ENCODE measurements at regions not wholly inside any gene's neighbourhood (a gene's known extent, or its start where the extent isn't known, plus 50 kb on each side); places are given as distances from the start of the nearest gene placed in this dataset.

DNA sequence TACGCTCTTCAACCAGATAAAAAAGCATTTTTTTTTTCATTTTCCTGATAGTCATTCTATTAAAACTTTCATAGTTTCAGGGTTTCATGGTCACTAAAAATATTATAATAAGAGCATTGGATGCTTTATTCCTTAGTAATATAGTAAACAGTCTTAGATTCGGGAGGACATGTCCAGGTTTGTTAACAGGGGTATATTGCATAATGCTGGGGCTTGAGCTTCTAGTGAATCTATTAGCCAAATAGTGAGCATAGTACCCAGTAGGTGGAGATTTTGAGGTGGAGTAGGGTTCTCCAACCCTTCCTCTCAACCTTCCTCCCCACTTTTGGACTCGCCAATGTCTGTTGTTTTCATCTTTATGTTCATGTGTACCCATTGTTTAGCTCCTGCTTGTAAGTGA lies 277.4 kb upstream of the RGS6 start:
- Mint-ChIP-seq H3K4me3 (no peak overlapping the region), H3K27me3 (ENCODE audit: low read depth) (no peaks in the 10 kb centered on the region), H3K36me3 (ENCODE audit: low read depth) (peaks cover 34% of the 10 kb centered on the region), H3K9me3 (peaks cover 13% of the 10 kb centered on the region), H3K4me1 (peaks cover 36% of the 10 kb centered on the region), H3K27ac (ENCODE audit: unreplicated experiment) (no peak overlapping the region)
- no peak for DNase-seq (ENCODE audit: low read depth, low spot score)
- TF ChIP-seq, protein P1, sequence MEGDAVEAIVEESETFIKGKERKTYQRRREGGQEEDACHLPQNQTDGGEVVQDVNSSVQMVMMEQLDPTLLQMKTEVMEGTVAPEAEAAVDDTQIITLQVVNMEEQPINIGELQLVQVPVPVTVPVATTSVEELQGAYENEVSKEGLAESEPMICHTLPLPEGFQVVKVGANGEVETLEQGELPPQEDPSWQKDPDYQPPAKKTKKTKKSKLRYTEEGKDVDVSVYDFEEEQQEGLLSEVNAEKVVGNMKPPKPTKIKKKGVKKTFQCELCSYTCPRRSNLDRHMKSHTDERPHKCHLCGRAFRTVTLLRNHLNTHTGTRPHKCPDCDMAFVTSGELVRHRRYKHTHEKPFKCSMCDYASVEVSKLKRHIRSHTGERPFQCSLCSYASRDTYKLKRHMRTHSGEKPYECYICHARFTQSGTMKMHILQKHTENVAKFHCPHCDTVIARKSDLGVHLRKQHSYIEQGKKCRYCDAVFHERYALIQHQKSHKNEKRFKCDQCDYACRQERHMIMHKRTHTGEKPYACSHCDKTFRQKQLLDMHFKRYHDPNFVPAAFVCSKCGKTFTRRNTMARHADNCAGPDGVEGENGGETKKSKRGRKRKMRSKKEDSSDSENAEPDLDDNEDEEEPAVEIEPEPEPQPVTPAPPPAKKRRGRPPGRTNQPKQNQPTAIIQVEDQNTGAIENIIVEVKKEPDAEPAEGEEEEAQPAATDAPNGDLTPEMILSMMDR (conservative IDR thresholded peaks at IDR 0.05): no peak

GRCh38 chr14:71658261-71658860 lies 273.9 kb upstream of the RGS6 start:
- TF ChIP-seq, protein P1 (conservative IDR thresholded peaks at IDR 0.05): no peak
- no peak overlapping the region for H3K4me3 Mint-ChIP-seq
- no peak for DNase-seq (ENCODE audit: low read depth, low spot score)
- H3K9me3 Mint-ChIP-seq: peaks cover 4% of the 10 kb centered on the region
- H3K4me1 Mint-ChIP-seq: peaks cover 17% of the 10 kb centered on the region
- no peak overlapping the region for H3K27ac Mint-ChIP-seq (ENCODE audit: unreplicated experiment)
- H3K27me3 Mint-ChIP-seq (ENCODE audit: low read depth): no peaks in the 10 kb centered on the region
- peaks cover 14% of the 10 kb centered on the region for H3K36me3 Mint-ChIP-seq (ENCODE audit: low read depth)

GRCh38 chr14:71659159-71659558 lies 273.1 kb upstream of the RGS6 start:
- H3K27me3 Mint-ChIP-seq (ENCODE audit: low read depth): no peaks in the 10 kb centered on the region
- H3K4me1 Mint-ChIP-seq: peaks cover 17% of the 10 kb centered on the region
- H3K36me3 Mint-ChIP-seq (ENCODE audit: low read depth): peaks cover 9% of the 10 kb centered on the region
- H3K4me3 Mint-ChIP-seq: no peak overlapping the region
- H3K9me3 Mint-ChIP-seq: peaks cover 4% of the 10 kb centered on the region
- TF ChIP-seq, protein P1 (conservative IDR thresholded peaks at IDR 0.05): no peak
- no peak for DNase-seq (ENCODE audit: low read depth, low spot score)
- H3K27ac Mint-ChIP-seq (ENCODE audit: unreplicated experiment): no peak overlapping the region

DNA sequence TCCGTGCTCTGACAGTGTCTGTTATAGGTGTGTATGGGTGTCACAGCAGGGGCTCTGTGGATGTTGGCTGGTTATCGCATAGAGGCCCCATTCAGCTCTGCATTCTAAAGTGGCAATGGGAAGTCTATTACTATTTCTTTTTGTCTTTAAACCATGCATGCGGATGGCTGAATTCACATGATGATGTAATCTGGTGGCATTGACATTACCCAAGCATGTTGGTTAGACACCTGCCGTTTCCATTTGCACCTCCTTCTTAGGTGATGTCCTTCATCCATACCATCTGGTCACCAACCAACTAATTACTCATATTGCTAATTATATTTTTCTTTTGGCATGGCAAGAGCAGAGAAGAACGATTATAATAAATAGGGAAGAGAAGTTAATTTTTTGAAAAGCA lies 270.8 kb upstream of the RGS6 start:
- Mint-ChIP-seq H3K4me1 (peaks cover 18% of the 10 kb centered on the region), H3K36me3 (ENCODE audit: low read depth) (no peaks in the 10 kb centered on the region), H3K9me3 (no peaks in the 10 kb centered on the region), H3K4me3 (no peak overlapping the region), H3K27me3 (ENCODE audit: low read depth) (no peaks in the 10 kb centered on the region), H3K27ac (ENCODE audit: unreplicated experiment) (no peak overlapping the region)
- no peak for DNase-seq (ENCODE audit: low read depth, low spot score)
- TF ChIP-seq, protein P1 (conservative IDR thresholded peaks at IDR 0.05): no peak

- no peak overlapping the region for H3K4me3 Mint-ChIP-seq
- no peaks in the 10 kb centered on the region for H3K27me3 Mint-ChIP-seq (ENCODE audit: low read depth)
- no peaks in the 10 kb centered on the region for H3K9me3 Mint-ChIP-seq
- DNase-seq (ENCODE audit: low read depth, low spot score): no peak
- no peaks in the 10 kb centered on the region for H3K36me3 Mint-ChIP-seq (ENCODE audit: low read depth)
- TF ChIP-seq, protein P1 (conservative IDR thresholded peaks at IDR 0.05): no peak
- peaks cover 24% of the 10 kb centered on the region for H3K4me1 Mint-ChIP-seq
- H3K27ac Mint-ChIP-seq (ENCODE audit: unreplicated experiment): no peak overlapping the region
Observed at GRCh38 chr14:71662291-71662790, 269.9 kb upstream of the RGS6 start.

All from neural crest cell (in vitro differentiated cells).